Neural cell (in vitro differentiated cells): ENCODE measurements at regions not wholly inside any gene's neighbourhood (a gene's known extent, or its start where the extent isn't known, plus 50 kb on each side); places are given as distances from the start of the nearest gene placed in this dataset.

Experiments used
- H2AFZ ChIP-seq: fragments of 200-600, 300-800 bp; sonication (generic), shearing (Covaris generic); 2 replicates; pipeline ENCODE4 v1.6.0; 2014; ENCODE audit warnings: low read depth, mild to moderate bottlenecking, antibody characterized with exemption, low read length, moderate library complexity
- H3F3A ChIP-seq: fragments of 200-600 bp; shearing (Covaris generic); 2 replicates; pipeline ENCODE4 v1.6.1; 2016; ENCODE audit warnings: mild to moderate bottlenecking, moderate library complexity, mixed read lengths, antibody characterized with exemption, low read length; ENCODE audit not compliant: insufficient read depth, poor library complexity, severe bottlenecking
- H3K27ac ChIP-seq: fragments of 200-600, 300-800 bp; sonication (generic), shearing (Covaris generic); 2 replicates; pipeline ENCODE4 v1.5.1; 2014; ENCODE audit warnings: mild to moderate bottlenecking, low read length, moderate library complexity
- H3K27me3 ChIP-seq: fragments of 300-800, 200-600 bp; sonication (generic), shearing (Covaris generic); 2 replicates; pipeline ENCODE4 v1.6.0; 2014; ENCODE audit warnings: mild to moderate bottlenecking, low read depth, low read length, moderate library complexity; ENCODE audit not compliant: insufficient read depth
- H3K36me3 ChIP-seq: fragments of 300-800, 200-600 bp; sonication (generic), shearing (Covaris generic); 2 replicates; pipeline ENCODE4 v1.5.1; 2014; ENCODE audit warnings: mild to moderate bottlenecking, antibody characterized with exemption, low read length, moderate library complexity; ENCODE audit not compliant: insufficient read depth
- H3K4me2 ChIP-seq: fragments of 300-800, 200-600 bp; sonication (generic), shearing (Covaris generic); 2 replicates; pipeline ENCODE4 v1.6.0; 2014; ENCODE audit warnings: mild to moderate bottlenecking, low read length
- H3K4me3 ChIP-seq: fragments of 300-800, 200-600 bp; sonication (generic), shearing (Covaris generic); 2 replicates; pipeline ENCODE4 v1.5.1; 2014; ENCODE audit warnings: mild to moderate bottlenecking, low read length, moderate library complexity
- H3K79me2 ChIP-seq: fragments of 200-600 bp; shearing (Covaris generic); replicated peaks from 2 replicates; pipeline ENCODE4 v1.6.0; 2014; ENCODE audit warnings: mild to moderate bottlenecking, low read length, moderate library complexity; ENCODE audit not compliant: insufficient read depth
- H3K9ac ChIP-seq: fragments of 300-800, 200-600 bp; sonication (generic), shearing (Covaris generic); 2 replicates; pipeline ENCODE4 v1.6.1; 2016; ENCODE audit warnings: mild to moderate bottlenecking, low read length, mixed read lengths
- H3K9me2 ChIP-seq: fragments of 200-600 bp; shearing (Covaris generic); 2 replicates; pipeline ENCODE4 v1.6.1; 2016; ENCODE audit warnings: mild to moderate bottlenecking, low read length, mixed read lengths; ENCODE audit not compliant: insufficient read depth
- H3K9me3 ChIP-seq: fragments of 200-600, 300-800 bp; sonication (generic), shearing (Covaris generic); 2 replicates; pipeline ENCODE4 v1.6.1; 2016; ENCODE audit warnings: mild to moderate bottlenecking, mixed run types, low read length, moderate library complexity, mixed read lengths
- H4K20me1 ChIP-seq: fragments of 200-600 bp; shearing (Covaris generic); 2 replicates; pipeline ENCODE4 v1.6.1; 2016; ENCODE audit warnings: mild to moderate bottlenecking, mixed run types; ENCODE audit not compliant: insufficient read depth
- CTCF ChIP-seq: fragments of 450-650 bp; IDR thresholded peaks from 2 replicates; pipeline ENCODE4 v1.5.1; 2014; ENCODE audit warnings: antibody characterized with exemption, mild to moderate bottlenecking, moderate library complexity; ENCODE audit not compliant: poor library complexity, severe bottlenecking
- EP300 ChIP-seq: fragments of 450-650 bp; conservative IDR thresholded peaks from 2 replicates; pipeline ENCODE4 v1.6.1; 2014; ENCODE audit warnings: antibody characterized with exemption, mild to moderate bottlenecking, moderate library complexity; ENCODE audit not compliant: poor library complexity, severe bottlenecking
- EZH2 ChIP-seq: fragments of 200-600, 300-800 bp; shearing (Covaris generic), sonication (generic); IDR thresholded peaks from 2 replicates; pipeline ENCODE4 v1.6.1; 2014; ENCODE audit warnings: antibody characterized with exemption, low read length, borderline replicate concordance, mild to moderate bottlenecking; ENCODE audit not compliant: insufficient read depth, poor library complexity, severe bottlenecking
- MXI1 ChIP-seq: fragments of 450-650 bp; conservative IDR thresholded peaks from 2 replicates; pipeline ENCODE4 v1.6.1; 2014; ENCODE audit warnings: antibody characterized with exemption, mild to moderate bottlenecking; ENCODE audit not compliant: poor library complexity, severe bottlenecking
- POLR2AphosphoS5 ChIP-seq: IDR thresholded peaks from 2 replicates; pipeline ENCODE4 v1.6.1; 2012
- RAD21 ChIP-seq: fragments of 450-650 bp; conservative IDR thresholded peaks from 2 replicates; pipeline ENCODE4 v1.6.1; 2014; ENCODE audit warnings: antibody characterized with exemption, mild to moderate bottlenecking, moderate library complexity
- REST ChIP-seq: IDR thresholded peaks from 2 replicates; pipeline ENCODE4 v1.6.1; 2012; ENCODE audit warnings: borderline replicate concordance
- SMC3 ChIP-seq: fragments of 450-650 bp; conservative IDR thresholded peaks from 2 replicates; pipeline ENCODE4 v1.6.1; 2014; ENCODE audit warnings: antibody characterized with exemption, mild to moderate bottlenecking, moderate library complexity; ENCODE audit not compliant: poor library complexity
- TAF1 ChIP-seq: IDR thresholded peaks from 2 replicates; pipeline ENCODE4 v1.6.1; 2012; ENCODE audit warnings: low read depth

- Histone ChIP-seq H3K9me3 (no peaks in the 10 kb centered on the region), H3F3A (no peaks in the 10 kb centered on the region), H3K4me2 (no peak overlapping the region)
These were observed 225.8 kb upstream of the CDH18 start for GRCh38 chr5:20213803-20214202.

GRCh38 chr5:20212701-20213100 lies 224.7 kb upstream of the CDH18 start:
- Histone ChIP-seq H3K79me2 (no peaks in the 10 kb centered on the region), H3F3A (no peaks in the 10 kb centered on the region), H3K4me2 (no peak overlapping the region), H2AFZ (no peak overlapping the region), H3K4me3 (no peak overlapping the region), H3K27me3 (no peaks in the 10 kb centered on the region), H3K9ac (no peak overlapping the region), H3K9me2 (no peaks in the 10 kb centered on the region), H4K20me1 (no peaks in the 10 kb centered on the region), H3K27ac (no peak overlapping the region), H3K9me3 (no peaks in the 10 kb centered on the region), H3K36me3 (no peaks in the 10 kb centered on the region)
- TF ChIP-seq RAD21 (no peak), MXI1 (no peak), CTCF (no peak), EZH2 (no peak), EP300 (no peak), SMC3 (no peak), REST (no peak), POLR2AphosphoS5 (no peak), TAF1 (no peak)

More at GRCh38 chr5:20213803-20214202, 225.8 kb upstream of the CDH18 start:
- H3K27me3 ChIP-seq: no peaks in the 10 kb centered on the region
- H3K36me3 ChIP-seq: no peaks in the 10 kb centered on the region
- TF ChIP-seq RAD21: no peak
- H3K79me2 ChIP-seq: no peaks in the 10 kb centered on the region
- H3K27ac ChIP-seq: no peak overlapping the region
- no peaks in the 10 kb centered on the region for H3K9me2 ChIP-seq
- no peaks in the 10 kb centered on the region for H4K20me1 ChIP-seq
- H3K9ac ChIP-seq: no peak overlapping the region
- no peak overlapping the region for H2AFZ ChIP-seq
- H3K4me3 ChIP-seq: no peak overlapping the region

GRCh38 chr5:20166456-20166855 lies 178.5 kb upstream of the CDH18 start:
- Histone ChIP-seq H3K36me3 (no peaks in the 10 kb centered on the region), H3K9ac (no peak overlapping the region), H4K20me1 (no peaks in the 10 kb centered on the region), H3K79me2 (no peaks in the 10 kb centered on the region), H3K27me3 (no peaks in the 10 kb centered on the region), H2AFZ (no peak overlapping the region), H3F3A (no peaks in the 10 kb centered on the region), H3K4me2 (no peak overlapping the region), H3K4me3 (no peak overlapping the region), H3K9me2 (no peaks in the 10 kb centered on the region), H3K9me3 (no peaks in the 10 kb centered on the region), H3K27ac (no peak overlapping the region)
- no peak for TF ChIP-seq SMC3
- no peak for TF ChIP-seq REST
- TF ChIP-seq RAD21: no peak
- no peak for TF ChIP-seq POLR2AphosphoS5
- no peak for TF ChIP-seq TAF1
- TF ChIP-seq EZH2: no peak
- no peak for TF ChIP-seq CTCF
- TF ChIP-seq MXI1: no peak
- TF ChIP-seq EP300: no peak
